LHCN-M2 (cell line): ENCODE measurements at regions not wholly inside any gene's neighbourhood (a gene's known extent, or its start where the extent isn't known, plus 50 kb on each side); places are given as distances from the start of the nearest gene placed in this dataset.
"Not testable (repeated sequence)": the region's sequence is repeated elsewhere in the genome, so short reads cannot be mapped to it uniquely, and the experiment has no call there.

ENCODE experiments used
- DNase-seq: peaks from one replicate; pipeline ENCODE4 v3.0.0-alpha.2; 2012; ENCODE audit warnings: low read depth

DNA sequence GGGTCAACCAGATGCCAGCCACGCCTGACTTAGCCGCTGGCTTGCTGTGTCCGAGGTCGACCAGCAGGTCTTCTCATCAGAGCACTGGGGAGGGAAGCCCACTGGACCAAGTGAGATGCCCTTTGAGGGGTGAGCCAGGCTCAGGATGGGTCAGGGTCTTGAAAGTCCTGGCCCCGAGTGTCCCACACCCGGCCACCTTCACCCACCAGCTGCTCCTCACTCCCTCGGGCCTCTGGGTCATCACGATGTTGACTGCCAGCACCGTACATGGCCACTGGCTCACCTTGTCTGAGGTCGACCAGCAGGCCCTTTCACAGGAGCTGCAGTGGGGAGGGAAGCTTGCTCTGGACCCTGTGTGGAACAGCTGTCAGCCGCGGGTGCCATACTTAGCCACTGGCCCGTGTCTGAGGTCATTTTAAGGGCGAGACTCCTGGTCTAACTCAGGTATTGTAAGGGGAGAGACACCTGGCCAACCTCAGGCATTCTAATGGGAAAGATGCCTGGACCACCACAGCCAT is 1361.3 kb downstream of the UQCRFS1 start:
- no peak for DNase-seq

DNA sequence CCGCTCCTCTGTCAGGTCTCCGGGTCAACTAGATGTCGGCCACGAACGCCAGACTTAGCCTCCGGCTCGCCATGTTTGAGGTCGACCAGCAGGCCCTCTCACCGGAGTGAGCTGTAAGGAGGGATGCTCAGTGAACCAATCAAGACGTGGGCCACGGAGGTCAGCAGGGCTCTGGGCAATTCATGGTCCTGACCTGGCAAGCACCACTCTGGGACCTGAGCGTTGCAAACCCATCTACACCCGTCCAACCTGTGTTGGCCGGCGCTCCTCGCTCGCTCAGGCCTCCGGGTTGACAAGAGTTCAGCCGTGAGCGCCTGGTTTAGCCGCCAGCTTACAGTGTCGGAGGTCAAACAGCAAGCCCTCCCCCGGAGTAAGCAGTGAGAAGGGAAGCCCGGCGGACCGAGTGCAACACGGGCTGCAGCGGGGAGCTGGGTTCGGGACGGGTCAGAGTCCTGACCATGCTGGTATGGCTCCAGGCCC is 1361.9 kb downstream of the UQCRFS1 start:
- no peak for DNase-seq

DNA sequence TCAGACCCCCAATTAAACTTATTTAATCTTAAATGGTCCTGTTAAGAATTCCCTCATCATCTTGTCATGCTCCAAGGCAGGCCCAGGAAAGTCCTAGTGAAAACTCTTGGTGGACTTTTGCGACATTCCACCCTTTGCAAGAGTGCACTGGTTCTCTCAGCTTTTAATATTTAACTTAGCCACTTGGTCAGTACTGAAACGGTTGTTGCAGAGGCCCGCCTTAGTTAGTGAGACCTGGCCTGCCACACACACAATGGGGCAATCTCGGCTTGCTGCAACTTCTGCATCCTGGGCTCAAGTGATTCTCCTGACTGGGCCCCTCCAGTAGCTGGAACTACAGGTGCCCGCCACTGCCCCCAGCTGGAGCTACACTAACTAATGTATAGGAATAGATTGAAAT is 1366.0 kb downstream of the UQCRFS1 start:
- no peak for DNase-seq

DNA sequence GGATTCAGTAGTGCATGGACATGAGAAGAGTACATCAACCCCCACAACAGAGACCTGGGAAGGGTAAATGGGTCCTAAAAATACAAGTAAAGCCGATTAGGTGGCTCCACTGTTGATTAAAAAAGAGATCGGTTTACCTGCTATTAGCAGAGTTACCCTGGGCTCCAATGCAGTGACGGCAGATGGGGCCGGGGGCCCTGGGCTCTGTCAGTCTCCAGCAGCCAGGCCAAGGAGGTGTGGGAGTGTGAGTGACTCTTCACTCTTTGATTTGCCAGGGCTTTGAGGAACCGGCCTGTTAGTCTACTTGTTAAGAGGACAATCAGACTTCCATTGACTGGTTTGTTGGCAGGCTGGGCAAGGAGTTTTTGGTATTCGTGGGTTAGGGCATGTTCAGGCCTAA is 1368.7 kb downstream of the UQCRFS1 start:
- DNase-seq = no peak

DNA sequence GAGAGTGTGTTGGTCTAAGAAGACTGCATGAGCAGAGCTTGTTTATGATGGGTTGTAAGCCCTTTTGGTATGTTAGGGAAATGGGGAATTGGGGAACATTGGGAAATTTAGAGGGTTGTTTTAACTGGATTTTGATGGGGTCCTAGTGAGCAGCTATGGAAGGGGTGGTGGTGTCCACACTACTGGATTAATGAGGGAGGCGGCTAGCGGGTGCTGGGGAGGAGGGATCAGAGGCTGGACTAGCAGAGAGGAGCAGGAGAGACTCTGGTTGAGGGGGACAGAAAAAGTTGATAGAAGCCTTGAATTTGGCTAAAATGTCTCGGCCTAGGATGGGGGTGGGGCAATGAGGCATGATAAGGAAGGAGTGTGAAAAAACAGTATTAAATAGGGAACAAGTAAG is 1369.1 kb downstream of the UQCRFS1 start:
- no peak for DNase-seq

DNA sequence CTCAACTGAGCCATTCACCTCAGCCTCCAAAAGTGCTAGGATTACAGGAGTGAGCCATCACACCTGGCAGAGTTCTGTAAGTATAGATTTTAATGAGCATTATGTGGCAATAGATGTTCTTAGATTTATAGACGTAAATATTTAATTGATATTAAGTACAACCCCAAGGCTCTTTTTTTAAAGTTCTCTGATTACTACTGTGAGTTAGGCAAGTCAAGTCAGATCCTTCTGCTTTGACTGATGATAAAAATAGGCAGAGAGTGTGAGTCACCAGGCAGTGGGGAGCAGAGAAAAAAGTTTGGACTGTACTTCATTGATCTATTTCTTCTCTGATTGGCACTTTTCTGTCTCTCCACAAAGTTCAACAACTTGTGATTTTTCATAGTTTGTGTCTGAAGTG is 1379.9 kb downstream of the UQCRFS1 start:
- peak; percentile 5 for DNase-seq

DNA sequence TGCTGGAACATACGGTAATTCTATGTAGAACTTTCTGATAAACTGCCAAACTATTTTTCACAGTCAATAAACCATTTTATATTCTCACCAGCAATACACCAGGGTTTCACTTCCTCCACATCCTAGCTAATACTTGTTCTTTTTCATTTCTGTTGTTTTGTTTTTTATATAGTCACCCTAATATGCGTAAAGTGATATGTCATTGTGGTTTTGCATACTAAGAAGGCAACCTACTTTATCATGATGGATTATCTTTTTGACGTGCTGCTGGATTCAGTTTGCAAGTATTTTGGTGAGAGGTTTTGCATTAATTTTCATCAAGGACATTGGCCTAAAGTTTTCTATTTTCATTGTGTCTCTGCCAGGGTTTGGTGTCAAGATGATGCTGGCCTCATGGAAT is 1384.1 kb downstream of the UQCRFS1 start:
- DNase-seq = peak; percentile 1

DNA sequence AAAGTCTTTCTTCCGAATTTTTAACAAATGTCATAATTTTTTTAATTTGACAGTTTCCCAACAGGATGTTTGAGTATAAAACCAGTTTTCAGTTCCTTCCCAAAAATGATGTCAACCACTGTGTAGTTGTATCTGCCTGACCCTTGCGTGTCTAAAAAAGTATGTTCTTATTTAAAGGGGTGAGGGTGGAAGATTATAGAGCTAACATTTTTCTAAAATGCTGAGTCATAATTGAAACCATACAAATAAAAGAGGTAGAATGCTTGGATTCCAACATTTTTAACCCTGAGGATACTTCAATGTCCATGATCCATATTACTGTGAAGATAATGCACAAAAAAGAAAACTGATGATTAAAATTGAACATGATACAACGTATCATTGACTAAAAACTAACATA is 1388.8 kb downstream of the UQCRFS1 start:
- no peak for DNase-seq

DNA sequence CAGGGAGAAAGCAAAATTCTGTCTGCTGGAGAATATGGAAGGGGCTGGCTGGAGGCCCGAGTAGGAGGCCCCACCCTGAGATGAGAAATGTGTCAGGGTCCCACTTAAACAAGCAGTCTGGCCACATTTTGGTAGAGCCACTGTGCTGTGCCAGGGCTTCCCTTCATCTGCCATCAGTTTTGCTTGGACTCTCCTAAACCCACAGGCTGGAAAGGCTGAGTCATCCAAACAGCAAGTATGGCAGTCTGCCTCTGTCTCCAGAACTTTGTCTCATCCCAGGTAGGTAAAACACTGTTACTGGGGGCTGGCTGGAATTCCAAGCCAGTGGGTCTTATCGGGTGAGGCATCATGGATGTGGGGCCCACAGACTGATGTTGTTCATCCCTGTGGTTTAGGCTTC is 1390.6 kb downstream of the UQCRFS1 start:
- DNase-seq = peak; percentile 11

DNA sequence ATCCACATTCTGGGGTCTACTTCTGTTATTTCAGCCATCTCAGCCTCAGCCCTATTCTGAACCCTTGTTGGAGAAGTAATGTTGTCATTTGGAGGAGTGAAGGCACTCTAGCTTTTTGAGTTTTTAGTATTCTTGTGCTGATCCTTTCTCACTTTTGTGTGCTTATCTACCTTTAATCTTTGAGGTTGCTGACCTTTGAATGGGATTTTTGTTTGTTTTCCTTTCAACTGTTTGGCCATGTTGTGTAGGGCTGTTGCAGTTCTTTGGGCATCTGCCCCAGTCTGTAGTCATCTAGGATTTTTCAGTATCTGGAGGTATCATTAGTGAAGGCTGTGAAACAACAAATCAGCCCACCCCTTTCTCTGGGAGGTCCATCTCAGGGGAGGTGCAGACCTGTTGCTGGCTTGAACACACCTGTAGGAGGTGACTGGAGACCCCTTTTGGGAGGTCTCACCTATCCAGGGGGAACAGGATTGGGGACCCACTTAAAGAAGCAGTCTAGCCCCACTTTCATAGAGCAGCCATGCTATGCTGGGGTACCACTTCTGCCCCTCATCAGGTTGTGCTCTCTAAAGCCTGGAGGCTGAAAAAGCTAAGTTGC is 1391.4 kb downstream of the UQCRFS1 start:
- no peak for DNase-seq

DNA sequence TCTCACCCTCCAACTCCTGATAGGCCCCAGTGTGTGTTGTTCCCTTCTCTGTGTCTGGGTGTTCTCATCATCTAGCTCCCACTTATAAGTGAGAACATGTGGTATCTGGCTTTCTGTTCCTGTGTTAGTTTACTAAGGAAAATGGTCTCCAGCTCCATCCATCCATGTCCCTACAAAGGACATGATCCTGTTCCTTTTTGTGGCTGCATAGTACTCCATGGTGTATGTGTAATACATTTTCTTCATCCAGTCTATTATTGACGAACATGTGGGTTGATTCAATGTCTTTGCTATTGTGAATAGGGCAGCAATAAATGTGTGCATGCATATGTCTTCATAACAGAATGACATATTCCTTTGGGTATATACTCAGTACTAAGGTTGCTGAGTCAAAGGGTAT is 1397.0 kb downstream of the UQCRFS1 start:
- no peak for DNase-seq

DNA sequence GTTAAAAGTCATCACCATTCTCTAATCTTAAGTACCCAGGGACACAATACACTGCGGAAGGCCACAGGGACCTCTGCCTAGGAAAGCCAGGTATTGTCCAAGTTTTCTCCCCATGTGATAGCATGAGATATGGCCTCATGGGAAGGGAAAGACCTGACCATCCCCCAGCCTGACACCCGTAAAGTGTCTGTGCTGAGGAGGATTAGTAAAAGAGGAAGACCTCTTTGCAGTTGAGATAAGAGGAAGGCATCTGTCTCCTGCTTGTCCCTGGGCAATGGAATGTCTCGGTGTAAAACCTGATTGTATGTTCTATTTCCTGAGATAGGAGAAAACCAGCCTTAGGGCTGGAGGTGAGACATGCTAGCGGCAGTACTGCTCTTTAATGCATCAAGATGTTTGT is 1398.1 kb downstream of the UQCRFS1 start:
- not testable (repeated sequence) for DNase-seq

DNA sequence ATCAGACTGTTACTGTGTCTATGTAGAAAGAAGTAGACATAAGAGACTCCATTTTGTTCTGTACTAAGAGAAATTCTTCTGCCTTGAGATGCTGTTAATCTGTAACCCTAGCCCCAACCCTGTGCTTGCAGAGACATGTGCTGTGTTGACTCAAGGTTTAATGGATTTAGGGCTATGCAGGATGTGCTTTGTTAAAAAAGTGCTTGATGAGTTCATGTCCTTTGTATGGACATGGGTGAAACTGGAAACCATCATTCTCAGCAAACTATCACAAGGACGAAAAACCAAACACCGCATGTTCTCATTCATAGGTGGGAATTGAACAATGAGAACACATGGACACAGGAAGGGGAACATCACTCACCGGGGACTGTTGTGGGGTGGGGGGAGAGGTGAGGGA is 1398.7 kb downstream of the UQCRFS1 start:
- not testable (repeated sequence) for DNase-seq

DNA sequence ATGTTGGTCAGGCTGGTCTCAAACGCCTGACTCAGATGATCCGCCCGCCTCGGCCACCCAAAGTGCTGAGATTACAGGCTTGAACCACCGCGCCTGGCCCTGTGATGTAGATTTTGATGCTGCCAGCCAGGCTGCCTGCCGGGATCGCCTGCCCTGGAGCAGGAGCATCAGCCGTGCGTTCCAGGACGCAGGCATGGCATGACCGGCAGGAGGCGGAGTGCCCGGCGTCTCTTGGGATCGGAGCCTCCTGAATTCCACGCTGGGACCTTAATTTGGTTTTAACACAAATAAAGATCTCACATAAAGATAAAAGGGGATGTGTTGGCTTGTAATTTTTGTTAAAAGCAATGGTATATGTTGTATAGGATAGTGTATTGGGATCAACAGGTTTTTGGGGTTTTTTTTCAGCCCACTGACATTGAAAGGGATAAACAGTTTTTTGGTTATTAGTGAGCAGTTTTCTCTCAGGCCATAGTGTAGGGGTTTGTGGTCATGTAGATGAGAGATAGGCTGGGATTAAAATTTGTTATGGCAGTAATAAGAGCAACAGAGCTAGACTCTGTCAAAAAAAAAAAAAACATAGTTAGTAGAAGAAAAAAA is 1406.4 kb downstream of the UQCRFS1 start:
- DNase-seq = no peak

DNA sequence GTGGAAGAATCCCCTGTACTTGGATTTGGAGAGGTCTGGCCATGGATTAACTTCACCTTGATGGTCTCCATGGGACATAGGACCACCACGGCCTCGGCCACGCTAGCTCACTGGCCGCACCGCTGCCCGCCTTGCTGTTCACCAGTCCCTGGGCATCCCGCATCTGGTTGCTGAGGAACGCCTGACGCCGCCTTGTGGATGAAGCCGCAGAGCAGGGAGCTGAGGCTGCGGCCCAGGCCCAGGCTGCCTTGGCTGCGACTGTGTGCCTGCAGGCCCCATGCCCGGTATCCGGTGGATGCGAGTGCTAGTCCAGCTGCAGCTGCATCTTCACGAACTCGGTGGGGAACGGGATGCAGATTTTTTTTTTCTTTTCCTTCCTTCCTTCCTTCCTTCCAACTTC is 1407.1 kb downstream of the UQCRFS1 start:
- DNase-seq = no peak

DNA sequence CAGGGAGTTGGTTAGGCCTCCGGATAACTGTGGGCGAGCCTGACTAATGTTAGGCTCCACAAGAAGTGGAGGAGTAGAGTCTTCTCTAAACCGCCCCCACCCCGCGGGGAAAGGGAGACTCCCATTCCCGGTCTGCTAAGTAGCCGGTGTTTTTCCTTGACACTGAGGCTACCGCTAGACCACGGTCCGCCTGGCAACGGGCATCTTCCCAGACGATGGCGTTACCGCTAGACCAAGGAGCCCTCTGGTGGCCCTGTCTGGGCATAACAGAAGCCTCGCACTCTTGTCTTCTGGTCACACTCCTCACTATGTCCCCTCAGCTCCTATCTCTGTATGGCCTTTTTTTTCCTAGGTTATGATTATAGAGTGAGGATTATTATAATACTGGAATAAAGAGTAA is 1410.7 kb downstream of the UQCRFS1 start:
- DNase-seq = not testable (repeated sequence)

DNA sequence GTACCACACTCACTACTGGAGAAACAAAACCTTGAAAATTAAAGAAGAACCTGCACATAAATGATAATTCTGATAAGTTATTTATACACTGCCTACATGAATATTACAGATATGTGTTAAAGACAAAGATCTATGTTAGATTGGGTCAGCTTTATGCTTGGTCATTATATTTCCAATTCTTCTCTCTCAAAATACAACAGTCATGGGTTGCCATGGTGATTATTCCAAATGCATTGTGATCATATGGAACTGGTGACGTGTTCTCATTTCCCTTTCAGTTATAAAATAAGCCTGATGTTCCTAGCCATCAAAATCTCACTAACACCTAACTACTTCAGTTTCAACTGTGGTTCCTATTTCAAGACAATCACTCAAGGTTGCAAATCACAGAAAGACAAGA is 1416.4 kb downstream of the UQCRFS1 start:
- no peak for DNase-seq

DNA sequence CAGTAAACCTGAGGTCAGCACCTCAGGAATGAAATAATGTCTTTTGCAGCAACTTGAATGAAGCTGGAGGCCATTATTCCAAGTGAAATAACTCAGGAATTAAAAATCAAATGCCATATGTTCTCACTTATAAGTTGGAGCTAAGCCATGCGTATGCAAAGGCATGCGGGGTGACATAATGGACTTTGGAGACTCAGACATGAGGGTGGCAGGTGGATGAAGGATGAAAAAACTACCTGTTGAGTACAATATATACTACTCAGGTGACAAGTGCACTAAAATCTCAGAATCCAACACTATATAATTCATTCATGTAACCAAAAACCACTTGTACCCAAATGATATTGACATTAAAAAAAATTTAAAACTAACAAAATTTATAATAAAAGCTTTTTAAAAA is 1416.9 kb downstream of the UQCRFS1 start:
- DNase-seq = no peak

DNA sequence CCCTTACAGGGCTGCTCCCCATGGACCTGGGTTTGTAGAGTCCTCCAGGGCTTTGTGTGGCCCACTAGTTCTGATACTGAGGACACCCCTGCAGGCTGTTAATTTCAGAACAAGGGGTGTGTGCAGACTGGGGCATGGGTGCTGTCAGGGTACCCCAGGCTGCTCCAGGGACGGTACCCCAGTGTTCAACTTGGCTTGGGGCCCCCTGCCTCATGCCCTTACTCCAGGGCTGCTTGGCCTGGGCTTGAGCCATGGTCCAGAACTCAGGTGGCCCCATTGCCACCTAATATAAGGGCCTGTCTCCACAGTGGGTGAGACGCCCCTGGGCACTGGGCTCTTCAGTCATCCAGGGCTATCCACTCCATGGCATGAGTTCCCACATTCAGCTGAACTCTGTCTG is 1417.6 kb downstream of the UQCRFS1 start:
- no peak for DNase-seq

DNA sequence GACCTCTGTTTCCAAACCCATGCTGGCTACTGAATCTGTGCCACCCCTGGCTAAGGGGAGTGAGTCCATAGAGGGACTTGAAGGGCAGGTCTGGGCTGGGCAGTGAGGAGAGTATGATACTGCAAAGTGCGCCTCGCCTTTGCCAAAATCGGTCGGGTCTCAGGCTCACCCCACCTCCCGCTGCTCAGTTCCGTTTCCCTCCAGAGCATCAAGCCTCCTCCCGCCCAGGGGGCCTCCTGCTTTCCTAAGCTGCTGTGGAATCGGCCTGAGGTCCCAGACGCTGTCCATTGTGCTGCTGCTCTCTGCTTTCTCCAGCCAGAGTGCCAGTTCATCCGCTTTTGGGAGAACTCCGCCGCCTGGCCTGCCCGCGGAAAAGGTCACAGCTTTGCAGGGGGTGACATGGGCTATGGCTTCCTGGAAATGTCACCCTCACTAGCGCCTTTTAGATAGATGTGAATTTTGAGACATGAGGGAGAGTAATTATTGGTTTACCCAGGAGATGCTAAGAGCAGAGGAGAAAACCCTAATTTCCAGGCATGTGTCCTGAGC is 1418.4 kb downstream of the UQCRFS1 start:
- peak; percentile 43 for DNase-seq

DNA sequence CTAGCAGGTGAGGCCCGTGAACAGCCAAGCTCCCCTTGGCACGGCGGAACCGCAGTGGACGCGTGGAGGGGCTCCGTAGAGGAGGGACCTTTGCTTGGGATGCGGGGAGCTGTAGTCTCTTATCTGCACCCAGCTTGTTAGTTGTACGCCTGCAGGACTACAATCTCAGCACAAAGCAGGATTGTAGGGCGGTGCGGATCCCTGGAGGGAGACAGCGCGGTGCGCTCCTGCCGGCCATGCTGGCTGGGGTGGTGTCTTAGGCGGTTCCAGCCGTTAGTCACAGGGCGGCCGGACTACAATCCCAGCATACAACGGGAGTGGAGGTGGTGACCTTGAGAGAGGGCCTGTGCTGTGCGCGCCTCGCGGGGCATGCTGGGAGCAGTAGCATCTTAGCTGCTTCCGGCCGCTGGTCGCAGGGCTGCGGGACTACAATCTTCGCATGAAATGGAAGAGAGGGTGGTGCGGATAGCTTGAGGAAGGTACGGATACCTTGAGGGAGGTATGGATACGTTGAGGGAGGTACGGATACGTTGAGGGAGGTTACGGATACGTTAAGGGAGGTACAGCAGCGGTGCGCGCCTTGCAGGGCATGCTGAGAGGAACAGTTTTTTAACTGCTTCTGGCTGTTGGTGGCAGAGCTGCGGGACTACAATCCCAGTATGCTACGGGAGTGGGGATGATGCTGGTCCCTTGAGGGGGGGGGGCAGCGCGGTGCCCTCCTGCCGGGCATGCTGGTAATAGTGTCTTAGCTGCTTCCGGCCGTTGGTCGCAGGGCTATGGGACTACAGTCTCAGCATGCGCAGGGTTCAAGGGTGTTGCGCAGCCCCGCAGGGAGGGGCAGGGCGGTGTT is 1419.1 kb downstream of the UQCRFS1 start:
- peak; percentile 93 for DNase-seq

DNA sequence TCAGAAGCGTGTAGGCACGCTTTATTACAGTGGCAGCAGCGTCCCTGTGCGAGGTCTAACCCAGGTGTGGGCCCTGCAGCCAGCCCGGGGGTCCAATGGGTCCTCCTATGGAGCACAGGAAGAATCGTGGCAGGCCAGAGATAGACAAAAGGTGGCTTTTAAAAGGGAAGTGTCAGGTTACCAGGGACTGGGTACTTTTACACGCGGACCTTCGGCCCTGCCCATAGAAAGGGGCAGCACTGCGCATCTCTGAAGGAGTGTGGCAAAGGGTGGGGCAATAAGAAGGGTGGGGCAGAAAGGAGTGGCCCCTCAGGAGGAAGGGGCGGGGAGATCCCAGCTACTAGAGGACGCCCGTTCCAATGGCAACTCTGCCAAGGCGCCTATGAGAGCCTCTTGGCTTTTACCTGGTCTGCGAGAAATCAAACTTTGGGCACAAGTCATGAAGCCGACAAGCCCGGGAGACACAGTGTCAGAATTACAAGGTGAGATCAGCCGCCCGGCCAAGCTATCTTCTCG is 1419.8 kb downstream of the UQCRFS1 start:
- DNase-seq = peak; percentile 84
